Muscle of back (tissue), 3 donors: ENCODE measurements at regions not wholly inside any gene's neighbourhood (a gene's known extent, or its start where the extent isn't known, plus 50 kb on each side); places are given as distances from the start of the nearest gene placed in this dataset.

Experiments
- DNase-seq, 3 donors: peaks; one replicate each; pipeline versions ENCODE4 v3.0.0 to v3.0.0-alpha.2; 2013

DNA sequence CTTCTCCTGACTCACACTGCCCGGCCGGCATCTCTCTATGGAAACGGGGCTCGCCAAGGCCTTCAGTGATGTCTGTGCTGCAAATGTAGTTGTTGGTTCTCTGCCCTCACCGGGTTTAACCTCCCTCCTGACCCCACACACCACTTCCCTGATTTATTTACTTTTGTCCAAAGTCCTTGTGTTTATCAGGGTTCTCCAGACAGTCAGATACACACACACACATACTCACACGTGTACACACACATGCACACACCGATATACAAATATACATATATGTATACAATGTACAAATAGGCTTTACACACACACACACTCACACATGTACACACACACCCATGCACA is 647.0 kb downstream of the BRD1 start:
- no peak for DNase-seq

DNA sequence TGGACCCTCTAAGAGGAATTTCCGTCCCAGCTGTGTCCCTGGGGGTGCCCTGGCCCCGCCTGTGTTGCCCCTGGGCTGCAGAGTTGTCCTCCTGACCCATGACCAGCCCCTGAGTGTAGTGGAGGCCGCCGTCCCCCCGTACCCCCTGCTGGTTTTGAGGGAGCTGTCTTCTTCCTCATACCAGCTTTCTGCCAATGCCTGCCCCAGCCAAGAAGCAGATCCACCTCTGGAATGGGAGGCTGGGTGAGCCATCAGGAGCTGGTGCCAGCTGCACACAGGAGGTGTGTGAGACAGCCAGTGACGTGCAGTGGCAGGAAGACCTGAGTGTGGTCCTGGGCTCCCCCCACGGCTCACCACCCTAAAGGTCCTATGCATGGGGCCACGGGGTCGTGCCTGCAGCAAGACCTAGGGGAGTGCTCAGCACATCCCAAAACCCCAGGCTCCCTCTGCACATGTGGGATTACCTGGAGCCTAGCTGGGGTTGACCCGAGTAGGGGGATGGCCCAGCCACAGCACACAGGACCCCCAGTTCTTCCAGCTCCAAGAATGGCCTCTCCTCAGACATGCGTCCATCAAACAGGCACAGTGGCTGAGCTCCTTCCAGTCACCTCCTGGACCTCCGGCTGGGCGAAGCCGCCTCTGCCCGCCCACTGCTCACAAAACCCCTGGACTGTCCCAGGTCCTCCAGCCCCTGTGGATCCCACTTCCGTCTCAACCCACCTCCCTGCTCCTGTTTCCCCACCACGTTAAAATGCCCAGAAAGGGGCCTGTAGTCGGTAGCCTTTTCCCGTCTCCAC is 647.6 kb downstream of the BRD1 start:
- no peak for DNase-seq

DNA sequence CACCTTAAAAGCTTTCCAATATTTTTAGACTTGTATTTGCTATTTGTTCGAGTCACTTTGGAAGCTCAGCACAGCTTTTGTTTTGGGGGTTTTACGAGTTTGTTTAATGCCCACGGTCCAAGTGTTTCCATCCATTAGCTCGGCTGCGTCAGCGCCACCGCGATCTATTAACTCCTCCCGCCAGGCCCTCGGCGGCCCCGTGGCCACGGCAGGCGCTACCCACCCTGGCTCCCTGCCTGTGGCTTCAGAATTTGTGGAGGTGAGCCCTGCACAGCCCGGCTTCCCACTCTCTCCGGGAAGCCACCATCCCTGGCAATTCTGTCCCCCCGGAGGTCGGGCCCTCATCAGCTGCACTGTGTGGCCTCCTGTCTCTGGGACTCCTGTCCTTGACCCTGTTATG is 648.5 kb downstream of the BRD1 start:
- DNase-seq: no peak

DNA sequence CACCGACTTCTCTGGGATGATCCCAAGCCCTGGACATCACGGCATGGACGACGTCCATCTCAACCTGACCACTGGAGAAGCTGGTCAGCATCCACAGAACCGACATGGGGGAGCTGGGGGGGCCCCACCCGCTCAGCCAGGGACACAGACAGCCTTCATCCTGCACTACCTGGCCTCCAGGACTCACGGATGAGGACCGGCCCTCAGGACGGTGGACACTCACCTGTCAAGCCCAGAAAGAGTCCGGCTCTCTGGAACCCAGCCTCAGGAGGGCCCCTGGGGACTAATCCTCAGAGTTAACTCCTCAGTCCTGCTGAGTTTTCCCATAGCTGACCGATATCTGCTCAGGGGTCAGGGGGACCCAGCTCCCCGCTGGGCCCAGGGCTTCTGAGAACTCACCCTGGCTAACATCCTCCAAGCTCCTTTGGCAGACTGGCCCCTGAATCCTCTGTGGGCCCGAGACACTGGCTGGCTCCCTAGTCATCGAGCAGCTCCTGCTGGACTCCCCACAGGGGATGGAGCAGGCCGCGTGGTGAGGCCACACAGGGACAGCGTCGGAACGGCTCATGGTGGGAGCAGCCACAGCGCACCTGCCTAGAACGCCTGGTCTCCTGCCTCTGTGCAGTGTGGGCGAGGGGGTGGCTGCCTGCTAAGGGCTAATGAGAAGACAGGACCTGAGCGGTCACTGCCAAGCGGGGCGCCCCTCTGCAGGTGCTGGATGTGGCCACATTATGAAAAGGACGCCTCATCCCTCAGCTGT is 649.2 kb downstream of the BRD1 start:
- DNase-seq: no peak

DNA sequence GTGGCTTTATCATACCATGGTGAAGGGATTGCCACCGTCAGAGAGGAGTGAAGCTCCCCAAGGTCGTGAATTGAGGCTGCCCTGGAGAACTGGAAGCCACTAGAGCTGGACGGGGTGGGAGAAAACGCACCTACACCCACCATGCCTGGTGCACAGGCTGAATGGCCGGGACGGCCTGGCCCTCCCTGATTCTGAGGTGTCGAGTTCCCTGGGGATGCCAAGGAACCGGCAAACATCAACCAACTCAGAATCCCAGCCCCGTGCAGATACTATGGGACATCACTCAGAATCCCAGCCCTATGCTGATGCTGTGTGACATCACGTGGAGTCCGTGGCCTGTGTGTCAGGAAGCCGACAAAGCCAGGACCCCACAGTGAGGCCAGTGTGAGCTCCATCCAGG is 650.0 kb downstream of the BRD1 start:
- DNase-seq: no peak

DNA sequence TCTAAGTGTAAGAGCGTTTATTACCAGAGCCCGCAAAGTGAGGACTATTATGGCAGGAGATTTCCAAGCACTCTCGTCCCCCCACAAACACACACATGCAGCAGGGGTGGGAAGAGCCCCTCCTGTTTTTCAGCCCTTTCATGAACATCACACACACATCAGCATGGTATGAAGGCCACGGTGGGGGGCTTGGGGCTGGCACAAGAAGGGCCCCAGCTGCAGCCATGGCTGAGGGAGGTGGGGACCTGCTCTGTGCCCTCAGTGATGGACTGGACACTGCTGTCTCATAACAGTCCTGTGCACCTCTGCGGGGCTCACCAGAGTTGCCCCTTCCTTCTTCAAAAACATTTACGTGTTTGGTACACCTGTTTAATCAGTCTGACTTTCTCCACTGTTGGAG is 650.7 kb downstream of the BRD1 start:
- DNase-seq: no peak

DNA sequence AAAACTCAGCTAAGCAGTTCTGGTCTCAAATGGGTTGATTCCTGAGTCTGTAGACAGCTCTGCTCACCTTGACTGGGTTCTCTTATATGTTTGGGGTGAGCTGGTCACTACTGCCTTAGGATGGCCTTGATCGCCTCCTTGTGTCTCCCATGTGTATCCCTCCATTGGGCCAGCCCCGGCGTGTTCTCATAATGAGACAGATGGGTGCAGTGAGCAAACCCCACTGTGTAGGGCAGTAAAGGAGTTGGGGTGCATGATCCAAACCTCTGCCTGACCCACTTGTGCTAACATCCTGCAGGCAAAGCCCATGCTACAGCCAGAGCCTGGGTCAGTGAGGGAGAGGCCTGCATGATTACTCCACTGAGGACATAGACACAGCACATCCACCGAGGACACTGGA is 657.6 kb downstream of the BRD1 start:
- DNase-seq: no peak

DNA sequence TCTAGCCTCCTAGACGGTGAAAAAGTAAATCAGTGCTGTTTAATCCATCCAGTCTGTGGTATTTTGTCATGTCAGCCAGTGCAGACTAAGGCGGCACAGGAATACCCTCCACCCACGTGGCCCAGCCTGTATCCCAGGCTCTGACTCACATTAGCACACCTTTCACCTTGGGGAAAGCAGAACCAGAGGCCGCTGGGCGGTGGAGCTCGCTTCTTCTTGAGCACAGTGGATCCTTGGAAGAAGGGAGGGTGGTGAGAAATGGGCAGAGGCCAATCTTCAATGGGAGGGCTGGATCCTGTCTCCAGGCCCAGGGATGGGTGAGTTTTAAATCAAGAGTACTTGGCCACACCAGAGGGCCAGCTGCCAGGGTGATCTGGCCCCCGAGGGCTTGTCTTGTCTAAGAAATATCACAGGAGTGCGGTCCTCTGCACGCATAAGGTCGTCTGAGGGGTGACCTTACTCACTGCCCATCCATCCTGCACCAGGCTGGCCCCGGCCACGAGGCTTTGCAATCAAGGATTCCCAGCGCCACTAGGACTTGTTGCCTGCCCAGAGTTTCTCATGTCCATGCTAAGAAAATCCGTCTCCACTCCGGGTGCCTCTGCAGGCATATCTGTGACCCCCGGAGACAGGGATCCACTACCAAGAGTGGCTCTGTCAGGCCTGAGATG is 658.5 kb downstream of the BRD1 start:
- no peak for DNase-seq

DNA sequence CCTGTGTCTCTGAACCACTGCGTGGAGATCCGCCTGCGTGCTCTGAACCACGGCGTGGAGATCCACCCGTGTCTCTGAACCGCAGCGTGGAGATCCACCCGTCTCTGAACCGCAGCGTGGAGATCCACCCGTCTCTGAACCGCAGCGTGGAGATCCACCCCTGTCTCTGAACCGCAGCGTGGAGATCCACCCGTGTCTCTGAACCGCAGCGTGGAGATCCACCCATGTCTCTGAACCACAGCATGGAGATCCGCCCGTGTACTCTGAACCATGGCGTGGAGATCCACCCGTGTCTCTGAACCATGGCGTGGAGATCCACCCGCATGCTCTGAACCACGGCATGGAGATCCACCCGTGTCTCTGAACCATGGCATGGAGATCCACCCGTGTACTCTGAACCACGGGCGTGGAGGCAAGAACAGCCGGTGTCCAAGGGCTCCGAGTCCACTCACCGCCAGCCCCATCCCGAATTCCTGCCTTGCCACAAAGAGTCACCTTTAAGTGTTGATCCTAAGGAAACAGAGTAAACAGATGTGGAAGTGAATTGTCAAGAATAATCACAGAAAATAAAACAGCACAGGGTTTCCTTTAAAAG is 659.4 kb downstream of the BRD1 start:
- no peak for DNase-seq

DNA sequence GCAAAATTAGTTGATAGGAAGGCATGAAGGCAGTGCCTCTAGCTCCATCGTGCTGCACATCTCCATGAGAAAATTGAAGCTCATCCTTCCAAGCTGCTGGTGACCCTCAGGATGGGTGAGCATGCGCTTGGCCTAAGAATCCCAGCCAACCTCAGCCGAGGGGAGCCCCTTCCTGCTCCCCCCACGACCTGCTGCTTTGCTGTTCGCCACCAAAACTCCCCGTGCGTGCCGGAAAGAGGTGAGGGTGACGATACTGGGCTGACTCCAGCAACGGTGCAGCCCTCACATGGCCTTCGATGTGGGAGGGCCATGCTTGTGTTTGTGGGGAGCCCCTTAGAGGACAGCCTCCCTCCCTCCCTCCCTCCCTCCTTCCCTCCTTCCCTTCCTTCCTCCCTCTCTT is 660.9 kb downstream of the BRD1 start:
- no peak for DNase-seq

DNA sequence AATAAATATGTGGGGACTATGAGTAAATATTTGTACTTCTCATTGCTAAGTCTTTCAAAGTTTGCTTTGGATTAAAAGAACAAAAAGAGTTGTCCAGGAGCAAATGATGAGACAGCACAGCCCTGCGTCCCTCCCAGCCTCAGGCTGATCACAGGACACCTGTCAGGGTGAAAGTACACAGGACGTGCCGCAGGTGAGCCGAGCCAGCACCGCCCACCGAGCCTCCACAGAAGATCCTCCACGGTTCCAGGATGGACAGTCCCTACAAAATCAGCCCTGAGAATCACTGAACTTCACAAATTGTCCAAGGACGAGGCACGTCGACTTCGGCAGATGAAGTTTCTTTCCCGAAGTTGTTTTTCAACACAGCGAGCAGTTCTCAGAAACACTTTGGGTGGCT is 661.5 kb downstream of the BRD1 start:
- no peak for DNase-seq

DNA sequence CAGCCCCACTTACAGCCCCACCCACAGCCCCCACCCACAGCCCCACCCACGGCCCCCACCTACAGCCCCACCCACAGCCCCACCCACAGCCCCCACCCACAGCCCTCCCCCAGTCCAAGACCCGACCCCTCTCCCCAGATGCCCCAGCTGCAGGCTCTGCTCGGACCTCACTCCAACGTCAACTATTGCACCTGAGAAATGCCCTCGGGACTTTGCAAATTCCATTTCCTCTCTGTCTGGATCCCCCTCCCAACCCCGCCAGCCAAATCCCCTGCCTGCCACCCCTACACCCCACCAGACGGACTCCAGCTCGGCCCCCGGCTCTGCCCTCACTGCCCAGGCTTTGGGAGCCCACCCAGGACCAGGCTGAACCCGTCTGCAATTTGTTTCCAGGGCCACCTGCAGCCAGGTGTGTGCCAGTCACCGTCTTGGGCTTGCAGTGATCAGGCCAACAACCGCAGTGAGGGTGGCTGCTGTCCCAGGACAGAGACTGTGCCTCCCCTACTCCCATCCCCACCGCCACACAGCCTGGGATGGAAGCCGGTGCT is 662.8 kb downstream of the BRD1 start:
- no peak for DNase-seq

DNA sequence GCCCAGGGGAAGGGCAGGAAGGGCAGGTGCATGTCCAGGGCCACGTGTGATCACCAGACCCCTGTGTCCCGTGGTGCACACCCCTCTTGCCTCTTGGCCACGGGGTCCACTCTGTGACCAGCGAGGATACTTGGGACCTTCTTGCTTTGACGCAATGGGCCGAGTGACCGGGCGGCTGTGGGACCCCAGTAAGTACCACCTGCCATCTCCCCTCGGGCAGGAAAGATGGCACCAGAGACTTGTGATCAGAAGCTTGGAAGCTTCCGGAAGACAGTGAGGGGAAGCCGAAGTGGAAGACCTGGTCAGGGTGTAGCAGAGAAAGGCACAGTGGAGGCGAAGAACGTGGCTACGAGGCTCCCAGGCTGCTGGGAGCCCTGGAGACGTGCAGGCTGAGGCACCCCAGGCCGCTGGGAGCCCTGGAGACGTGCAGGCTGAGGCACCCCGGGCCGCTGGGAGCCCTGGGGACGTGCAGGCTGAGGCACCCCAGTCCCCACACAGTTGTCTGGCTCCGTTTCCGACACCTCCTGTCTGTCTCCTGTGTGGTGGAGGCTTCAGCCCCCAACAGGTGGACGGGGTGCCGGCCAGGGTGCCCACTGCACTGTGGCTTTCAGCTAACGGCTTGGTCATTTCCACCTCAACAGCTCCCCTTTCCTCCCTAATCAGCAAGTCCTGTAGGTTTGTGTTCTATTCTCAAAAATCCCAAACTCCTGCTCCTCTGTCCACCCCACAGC is 663.5 kb downstream of the BRD1 start:
- no peak for DNase-seq

DNA sequence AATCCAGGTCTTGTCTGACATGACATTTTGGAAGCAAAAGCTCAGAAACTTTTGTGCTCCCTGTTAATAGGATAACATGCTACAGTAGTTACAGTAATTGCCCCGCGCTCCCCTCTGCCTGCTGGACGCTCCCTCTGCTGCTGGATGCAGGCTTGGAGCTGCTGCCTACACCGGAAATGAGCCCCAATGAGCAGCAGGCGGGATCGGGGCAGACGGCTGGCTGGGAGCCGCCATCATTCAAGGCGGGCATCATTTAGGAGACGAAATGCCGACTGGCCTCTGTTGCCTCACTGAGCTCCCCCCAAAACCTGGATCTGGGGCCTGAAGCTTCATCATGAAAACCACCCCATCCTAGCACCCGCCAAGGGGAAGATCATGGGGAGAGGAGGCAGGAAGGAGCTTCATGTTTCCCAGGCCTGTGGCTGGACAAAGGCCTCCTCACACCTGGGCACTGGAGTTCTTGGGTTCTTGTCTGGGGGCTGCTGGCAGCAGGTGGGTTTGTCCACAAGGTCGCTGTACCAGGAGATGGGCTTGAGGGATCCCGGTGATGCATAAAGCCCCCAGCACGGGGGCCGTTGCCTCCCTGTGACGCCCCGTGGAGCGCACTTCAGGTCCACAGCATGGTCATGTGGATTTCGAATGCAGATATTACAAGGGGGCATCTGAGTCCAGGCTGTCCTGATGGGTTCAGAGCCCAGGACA is 664.3 kb downstream of the BRD1 start:
- DNase-seq: no peak

DNA sequence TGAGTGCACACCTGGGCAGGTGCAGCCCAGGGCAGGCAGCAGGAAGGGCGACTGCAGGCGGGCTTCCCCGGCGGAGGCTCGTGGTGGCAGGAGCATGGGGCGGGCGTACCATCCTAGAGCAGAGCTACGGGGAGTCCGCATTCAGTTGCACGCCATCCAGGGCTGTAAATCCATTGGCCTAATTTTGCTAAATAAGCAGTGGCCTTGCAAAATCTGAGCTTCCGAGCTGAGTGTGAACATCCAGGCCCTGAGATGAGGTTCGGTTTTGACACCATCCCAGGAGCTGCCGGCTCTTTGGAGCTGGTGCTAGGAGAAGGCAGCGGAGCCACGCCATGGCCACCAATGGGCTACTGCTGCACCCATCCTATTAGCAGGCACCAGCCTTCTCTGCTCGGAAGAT is 664.8 kb downstream of the BRD1 start:
- DNase-seq: no peak

DNA sequence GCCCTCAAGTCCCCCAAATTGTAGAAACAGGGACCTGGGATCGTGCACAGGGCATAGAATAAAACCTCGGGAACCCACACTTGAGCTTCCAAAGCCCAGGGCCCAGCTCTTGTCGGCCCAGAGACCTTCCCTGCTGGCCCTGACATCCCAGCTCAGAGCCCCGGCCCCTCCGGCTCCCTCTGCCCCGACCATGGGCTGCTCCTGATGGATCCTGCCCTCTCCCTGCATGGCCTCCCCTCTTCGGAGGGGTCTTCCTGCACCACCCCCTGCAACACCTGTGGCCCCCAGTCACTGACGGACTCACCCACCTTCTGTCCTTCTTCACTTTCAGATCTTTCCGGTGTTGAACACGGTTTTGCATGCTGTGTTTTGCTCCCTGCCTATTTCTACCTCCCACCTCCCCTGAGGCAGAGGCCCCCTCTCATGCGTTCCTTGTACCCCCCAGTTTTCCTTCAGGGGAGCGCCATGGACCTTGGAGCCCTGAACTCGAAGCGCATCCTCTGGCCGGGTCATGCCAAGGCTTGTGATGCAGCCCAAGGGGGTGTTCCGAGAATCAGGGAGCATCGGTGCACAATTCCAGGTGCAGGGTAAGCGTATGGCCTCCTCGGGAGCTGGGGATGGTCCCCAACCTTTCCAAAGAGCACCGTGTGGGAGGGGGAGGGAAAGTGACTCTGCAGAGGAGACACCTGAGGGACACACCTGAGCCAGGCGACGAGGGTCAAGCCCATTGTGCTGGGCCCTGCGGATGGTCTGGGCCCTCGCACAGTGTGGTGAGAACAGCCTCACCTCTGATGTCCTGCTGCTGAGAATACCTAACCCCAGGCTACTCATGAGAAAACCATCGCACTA is 666.4 kb downstream of the BRD1 start:
- no peak for DNase-seq

DNA sequence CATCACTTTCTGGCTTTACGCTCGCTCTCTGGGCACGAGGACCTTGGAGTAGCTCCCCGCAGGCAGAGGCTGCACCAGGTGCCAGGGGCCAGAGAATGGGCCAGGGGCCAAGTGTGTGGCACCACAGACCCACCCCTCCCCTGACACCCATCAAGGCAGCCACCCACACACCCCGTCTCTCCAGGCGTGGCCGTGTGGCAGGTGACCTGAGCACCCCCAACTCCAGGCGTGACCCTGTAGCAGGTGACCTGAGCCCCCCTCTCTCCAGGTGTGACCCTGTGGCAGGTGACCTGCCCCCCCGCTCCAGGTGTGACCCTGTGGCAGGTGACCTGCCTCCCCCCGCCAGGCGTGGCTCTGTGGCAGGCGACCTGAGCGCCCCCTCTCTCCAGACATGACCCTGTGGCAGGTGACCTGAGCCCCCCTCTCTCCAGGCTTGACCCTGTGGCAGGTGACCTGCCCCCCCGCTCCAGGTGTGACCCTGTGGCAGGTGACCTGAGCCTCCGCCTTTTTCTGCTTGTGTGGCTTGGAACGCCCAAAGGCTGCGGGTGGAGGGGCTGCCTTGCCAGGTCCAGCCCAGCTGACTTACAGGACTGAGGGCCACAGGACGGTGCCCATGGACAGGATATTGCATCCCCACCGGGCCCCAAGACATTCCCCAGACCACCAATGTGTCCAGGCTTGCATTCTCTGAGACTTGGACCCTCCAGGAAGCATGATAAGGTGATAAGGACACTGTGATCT is 667.2 kb downstream of the BRD1 start:
- no peak for DNase-seq

DNA sequence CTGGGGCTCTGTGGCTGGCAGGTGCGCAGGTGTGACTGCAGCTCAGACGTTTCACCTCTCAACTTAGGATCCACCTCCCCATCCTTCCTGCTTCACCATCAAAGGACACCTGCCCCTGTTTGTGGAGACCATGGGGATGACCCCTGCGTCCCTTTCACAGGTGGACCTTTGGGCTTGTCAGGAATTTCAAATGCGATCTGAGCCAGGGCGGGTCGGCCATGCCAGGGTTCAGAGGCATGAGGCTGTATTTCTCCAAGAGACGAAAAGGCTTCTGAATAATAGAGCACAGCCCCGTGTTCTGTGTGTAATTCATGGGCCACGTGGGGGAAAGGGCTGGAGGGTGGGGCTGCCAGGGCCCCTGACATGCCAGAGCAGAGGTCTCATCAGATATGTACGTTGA is 668.0 kb downstream of the BRD1 start:
- DNase-seq: no peak
